ENCODE measurements at regions not wholly inside any gene's neighbourhood (a gene's known extent, or its start where the extent isn't known, plus 50 kb on each side); places are given as distances from the start of the nearest gene placed in this dataset.

GRCh38 chr22:35195821-35196220, 61.5 kb upstream of the HMGXB4 start:
- TF ChIP-seq MXI1 (IDR thresholded peaks at IDR 0.05; ENCODE audit: low read depth, low read length) (no peak), POLR2AphosphoS5 (IDR thresholded peaks at IDR 0.05; ENCODE audit: low read depth, low read length) (no peak), SIN3A (IDR thresholded peaks at IDR 0.05; ENCODE audit: borderline replicate concordance, low read depth, low read length) (no peak), CTCF (IDR thresholded peaks at IDR 0.05) (no peak), EZH2phosphoT487 (IDR thresholded peaks at IDR 0.05; ENCODE audit: borderline replicate concordance, low read depth) (no peak), GATA2 (CRISPR knock-in tag; IDR thresholded peaks at IDR 0.05) (no peak), RFX5 (IDR thresholded peaks at IDR 0.05; ENCODE audit: low read length) (no peak), EP300 (IDR thresholded peaks at IDR 0.05; ENCODE audit: borderline replicate concordance in 1 of 2, low read depth in 1 of 2, low read length in 1 of 2) (no peak)

All from SK-N-SH (cell line).